ENCODE measurements at regions not wholly inside any gene's neighbourhood (a gene's known extent, or its start where the extent isn't known, plus 50 kb on each side); places are given as distances from the start of the nearest gene placed in this dataset.

- Histone ChIP-seq H3K27me3 (ENCODE audit: control insufficient read depth, insufficient read depth, low read length) (no peaks in the 10 kb centered on the region), H3K36me3 (ENCODE audit: control insufficient read depth, insufficient read depth, low read length) (no peaks in the 10 kb centered on the region), H3K4me3 (ENCODE audit: low read depth, low read length) (no peak overlapping the region)
- no peak for TF ChIP-seq CTCF (IDR thresholded peaks at IDR 0.05; ENCODE audit: insufficient read depth, low read length, poor library complexity, severe bottlenecking)
- peak; percentile 4 for DNase-seq (ENCODE audit: low read depth)
Measured at GRCh38 chr7:49174396-49174795, 250.0 kb downstream of the CDC14C start.

GRCh38 chr7:49187543-49188268 is 263.4 kb downstream of the CDC14C start:
- no peak for DNase-seq (ENCODE audit: low read depth)
- no peaks in the 10 kb centered on the region for H3K36me3 ChIP-seq (ENCODE audit: control insufficient read depth, insufficient read depth, low read length)
- no peak for TF ChIP-seq CTCF (IDR thresholded peaks at IDR 0.05; ENCODE audit: insufficient read depth, low read length, poor library complexity, severe bottlenecking)
- H3K27me3 ChIP-seq (ENCODE audit: control insufficient read depth, insufficient read depth, low read length) = no peaks in the 10 kb centered on the region
- H3K4me3 ChIP-seq (ENCODE audit: low read depth, low read length) = no peak overlapping the region

- no peaks in the 10 kb centered on the region for H3K27me3 ChIP-seq (ENCODE audit: control insufficient read depth, insufficient read depth, low read length)
- H3K4me3 ChIP-seq (ENCODE audit: low read depth, low read length) = no peak overlapping the region
- DNase-seq (ENCODE audit: low read depth) = no peak
- H3K36me3 ChIP-seq (ENCODE audit: control insufficient read depth, insufficient read depth, low read length) = no peaks in the 10 kb centered on the region
- TF ChIP-seq CTCF (IDR thresholded peaks at IDR 0.05; ENCODE audit: insufficient read depth, low read length, poor library complexity, severe bottlenecking) = no peak
Measured at GRCh38 chr7:49228426-49229098, 304.2 kb downstream of the CDC14C start.

- Histone ChIP-seq H3K36me3 (ENCODE audit: control insufficient read depth, insufficient read depth, low read length) (no peaks in the 10 kb centered on the region), H3K27me3 (ENCODE audit: control insufficient read depth, insufficient read depth, low read length) (no peaks in the 10 kb centered on the region), H3K4me3 (ENCODE audit: low read depth, low read length) (no peak overlapping the region)
- DNase-seq (ENCODE audit: low read depth) = no peak
- no peak for TF ChIP-seq CTCF (IDR thresholded peaks at IDR 0.05; ENCODE audit: insufficient read depth, low read length, poor library complexity, severe bottlenecking)
Measured at GRCh38 chr7:49229246-49229645, 304.9 kb downstream of the CDC14C start.

- no peak for DNase-seq (ENCODE audit: low read depth)
- TF ChIP-seq CTCF (IDR thresholded peaks at IDR 0.05; ENCODE audit: insufficient read depth, low read length, poor library complexity, severe bottlenecking) = no peak
- Histone ChIP-seq H3K4me3 (ENCODE audit: low read depth, low read length) (no peak overlapping the region), H3K27me3 (ENCODE audit: control insufficient read depth, insufficient read depth, low read length) (no peaks in the 10 kb centered on the region), H3K36me3 (ENCODE audit: control insufficient read depth, insufficient read depth, low read length) (no peaks in the 10 kb centered on the region)
Measured at GRCh38 chr7:49243521-49243920, 319.2 kb downstream of the CDC14C start.

Measured in kidney epithelial cell (primary cell).